Peyer's patch (tissue), 4 donors: ENCODE measurements at regions not wholly inside any gene's neighbourhood (a gene's known extent, or its start where the extent isn't known, plus 50 kb on each side); places are given as distances from the start of the nearest gene placed in this dataset.

ENCODE experiments used
- CTCF ChIP-seq, 6 experiments: fragments of 450-650 bp in 4 of 6; fragments of 200-600 bp in 2 of 6; sonication (generic) in 1 of 6; IDR thresholded peaks; one replicate each; pipeline ENCODE4 v1.5.1; 2017 to 2019; ENCODE audit warnings: antibody characterized with exemption in 6 of 6, mild to moderate bottlenecking in 3 of 6, moderate library complexity in 1 of 6
- POLR2A ChIP-seq, 2 donors: fragments of 450-650 bp; IDR thresholded peaks; one replicate each; pipeline ENCODE4 v1.5.1; 2017; ENCODE audit warnings: antibody characterized with exemption in 2 of 2, mild to moderate bottlenecking in 2 of 2, moderate library complexity in 2 of 2

DNA sequence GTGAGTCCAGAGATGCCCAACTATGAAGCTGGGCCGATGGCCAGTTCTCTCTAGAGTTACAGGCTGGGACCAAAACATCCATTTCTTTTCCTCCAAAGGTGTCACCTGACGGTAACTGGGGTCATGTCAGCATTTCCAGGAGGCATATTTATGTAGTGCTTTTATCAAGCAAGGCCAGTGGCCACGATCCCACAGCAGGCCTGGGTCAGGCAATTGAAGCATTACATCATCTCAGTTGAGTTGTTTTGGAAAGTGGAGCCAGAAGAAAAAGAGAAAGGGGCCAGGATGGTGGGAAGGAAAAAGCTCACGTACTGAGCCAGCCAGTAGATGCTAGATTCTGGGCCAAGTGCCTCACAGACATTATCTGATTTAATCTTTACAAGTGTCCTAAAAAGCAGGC is 73.9 kb upstream of the BRINP1 start:
- TF ChIP-seq POLR2A (IDR thresholded peaks at IDR 0.05) = no peak
- TF ChIP-seq CTCF (IDR thresholded peaks at IDR 0.05) = no peak
